Bronchial epithelial cell (primary cell): ENCODE measurements at regions not wholly inside any gene's neighbourhood (a gene's known extent, or its start where the extent isn't known, plus 50 kb on each side); places are given as distances from the start of the nearest gene placed in this dataset.

ENCODE experiments used
- DNase-seq: peaks from one replicate; pipeline ENCODE4 v3.0.0-alpha.2; 2010; ENCODE audit warnings: low read depth
- FAIRE-seq: peaks from 2 replicates; lab custom pipeline; 2011; peaks lifted over from hg19 to GRCh38; lab: Jason Lieb, UNC
- H3K27me3 ChIP-seq: 2 replicates; pipeline ENCODE4 v1.5.1; 2011; ENCODE audit warnings: low read length; ENCODE audit not compliant: control insufficient read depth, insufficient read depth
- H3K36me3 ChIP-seq: 2 replicates; pipeline ENCODE4 v1.5.1; 2011; ENCODE audit warnings: low read length; ENCODE audit not compliant: control insufficient read depth, insufficient read depth
- H3K4me3 ChIP-seq: 2 replicates; pipeline ENCODE4 v1.5.1; 2011; ENCODE audit warnings: mild to moderate bottlenecking, low read depth, low read length, control low read depth
- TF ChIP-seq, protein P1 (sequence below): IDR thresholded peaks from 2 replicates; pipeline ENCODE4 v1.5.1; 2011; ENCODE audit warnings: mild to moderate bottlenecking, moderate library complexity, low read length, control low read depth, inconsistent platforms; ENCODE audit not compliant: insufficient read depth, severe bottlenecking

- Histone ChIP-seq H3K27me3 (no peaks in the 10 kb centered on the region), H3K36me3 (no peaks in the 10 kb centered on the region), H3K4me3 (no peak overlapping the region)
- peak; percentile 35 for DNase-seq
- FAIRE-seq = no peak
- TF ChIP-seq, protein P1, sequence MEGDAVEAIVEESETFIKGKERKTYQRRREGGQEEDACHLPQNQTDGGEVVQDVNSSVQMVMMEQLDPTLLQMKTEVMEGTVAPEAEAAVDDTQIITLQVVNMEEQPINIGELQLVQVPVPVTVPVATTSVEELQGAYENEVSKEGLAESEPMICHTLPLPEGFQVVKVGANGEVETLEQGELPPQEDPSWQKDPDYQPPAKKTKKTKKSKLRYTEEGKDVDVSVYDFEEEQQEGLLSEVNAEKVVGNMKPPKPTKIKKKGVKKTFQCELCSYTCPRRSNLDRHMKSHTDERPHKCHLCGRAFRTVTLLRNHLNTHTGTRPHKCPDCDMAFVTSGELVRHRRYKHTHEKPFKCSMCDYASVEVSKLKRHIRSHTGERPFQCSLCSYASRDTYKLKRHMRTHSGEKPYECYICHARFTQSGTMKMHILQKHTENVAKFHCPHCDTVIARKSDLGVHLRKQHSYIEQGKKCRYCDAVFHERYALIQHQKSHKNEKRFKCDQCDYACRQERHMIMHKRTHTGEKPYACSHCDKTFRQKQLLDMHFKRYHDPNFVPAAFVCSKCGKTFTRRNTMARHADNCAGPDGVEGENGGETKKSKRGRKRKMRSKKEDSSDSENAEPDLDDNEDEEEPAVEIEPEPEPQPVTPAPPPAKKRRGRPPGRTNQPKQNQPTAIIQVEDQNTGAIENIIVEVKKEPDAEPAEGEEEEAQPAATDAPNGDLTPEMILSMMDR = no peak
Measured at GRCh38 chr5:128632264-128632663, 94.2 kb upstream of the FBN2 start.

DNA sequence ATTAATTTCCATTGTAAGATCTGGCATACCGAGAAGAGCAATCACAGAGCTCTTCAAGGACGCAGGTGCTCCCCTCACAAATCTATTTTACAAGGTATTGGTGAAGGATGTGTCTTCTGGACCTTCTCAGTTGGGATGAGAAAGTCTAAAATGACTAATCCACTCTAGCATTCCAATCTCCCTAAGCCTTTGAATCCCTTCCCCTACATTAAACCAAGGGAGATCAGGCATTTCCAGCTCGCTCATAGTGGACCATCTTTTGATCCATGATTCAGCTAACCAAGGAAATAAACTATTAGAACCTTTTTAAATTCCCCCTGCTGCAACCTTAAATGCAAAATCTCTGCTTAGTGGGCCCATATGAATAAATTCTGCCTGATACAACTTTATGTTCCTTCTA, 95.9 kb upstream of the FBN2 start:
- H3K27me3 ChIP-seq = no peaks in the 10 kb centered on the region
- no peak for DNase-seq
- H3K36me3 ChIP-seq = no peaks in the 10 kb centered on the region
- TF ChIP-seq, protein P1 = no peak
- H3K4me3 ChIP-seq = no peak overlapping the region
- no peak for FAIRE-seq

DNA sequence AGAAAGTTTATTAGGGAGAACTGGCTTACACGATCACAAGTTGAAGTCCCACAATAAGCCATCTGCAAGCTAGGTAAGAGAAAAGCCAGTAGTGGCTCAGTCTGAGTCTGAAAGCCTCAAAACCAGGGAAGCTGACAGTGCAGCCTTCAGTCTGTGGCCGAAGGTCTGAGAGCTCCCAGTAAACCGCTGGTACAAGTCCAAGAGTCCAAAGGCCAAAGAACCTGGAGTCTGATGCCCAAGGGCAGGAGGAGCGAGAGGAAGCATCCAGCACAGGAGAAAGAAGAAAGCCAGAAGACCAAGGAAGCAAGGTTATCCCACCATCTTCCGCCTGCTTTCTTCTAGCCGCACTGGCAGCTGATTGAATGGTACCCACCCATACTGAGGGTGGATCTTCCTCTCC, 97.3 kb upstream of the FBN2 start:
- TF ChIP-seq, protein P1 = no peak
- Histone ChIP-seq H3K27me3 (no peaks in the 10 kb centered on the region), H3K4me3 (no peak overlapping the region), H3K36me3 (no peaks in the 10 kb centered on the region)
- FAIRE-seq (no peak), DNase-seq (no peak)

DNA sequence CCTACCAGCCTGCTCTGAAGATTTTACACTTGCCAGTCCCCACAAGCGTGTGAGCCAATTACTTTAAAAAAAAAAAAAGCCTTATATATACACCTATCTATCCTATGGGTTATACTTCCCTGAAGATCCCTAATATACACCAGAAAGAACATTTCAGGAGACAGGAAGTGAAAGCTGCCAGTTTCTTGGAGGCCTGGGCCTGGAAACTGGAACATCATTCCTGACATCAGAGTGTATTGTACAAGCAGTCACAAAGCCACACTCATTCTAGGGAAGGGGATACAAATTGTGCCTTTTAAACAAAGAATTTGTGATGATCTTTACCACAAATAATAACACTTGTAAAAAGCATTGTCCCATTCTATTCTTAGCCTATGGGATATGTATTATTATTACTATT, 98.3 kb upstream of the FBN2 start:
- Histone ChIP-seq H3K36me3 (no peaks in the 10 kb centered on the region), H3K4me3 (no peak overlapping the region), H3K27me3 (no peaks in the 10 kb centered on the region)
- TF ChIP-seq, protein P1 = no peak
- DNase-seq = no peak
- no peak for FAIRE-seq

DNA sequence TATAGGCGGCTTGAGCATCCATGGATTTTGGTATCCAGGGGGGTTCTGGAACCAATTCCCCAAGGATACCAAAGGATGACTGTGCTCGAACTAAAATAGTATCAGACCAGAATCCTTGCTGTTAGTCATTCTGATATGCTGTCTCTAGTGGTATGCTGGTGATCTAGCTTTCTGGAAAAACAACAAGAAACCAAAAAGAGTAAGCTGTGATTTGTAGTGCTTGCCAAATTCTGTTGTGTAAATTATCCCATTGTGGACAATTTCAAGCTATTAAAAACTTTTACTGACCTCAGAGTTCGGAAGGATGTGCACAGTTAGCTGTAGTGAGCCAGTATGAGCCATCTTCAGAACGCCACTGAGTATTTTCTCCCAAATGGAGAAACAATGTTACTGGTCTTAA, 99.0 kb upstream of the FBN2 start:
- no peaks in the 10 kb centered on the region for H3K27me3 ChIP-seq
- DNase-seq = no peak

GRCh38 chr5:128641861-128642260, 103.8 kb upstream of the FBN2 start:
- FAIRE-seq (no peak), DNase-seq (no peak)
- Histone ChIP-seq H3K36me3 (no peaks in the 10 kb centered on the region), H3K27me3 (no peaks in the 10 kb centered on the region), H3K4me3 (no peak overlapping the region)
- TF ChIP-seq, protein P1 = no peak

More for the DNA sequence above, 99.0 kb upstream of the FBN2 start:
- TF ChIP-seq, protein P1 = no peak
- no peaks in the 10 kb centered on the region for H3K36me3 ChIP-seq
- no peak overlapping the region for H3K4me3 ChIP-seq
- FAIRE-seq = no peak
